Neural progenitor cell (in vitro differentiated cells): ENCODE measurements at regions not wholly inside any gene's neighbourhood (a gene's known extent, or its start where the extent isn't known, plus 50 kb on each side); places are given as distances from the start of the nearest gene placed in this dataset.
A peak's percentile ranks its signal among the peaks of the same experiment; 100 is the strongest.
"Not testable (repeated sequence)": the region's sequence is repeated elsewhere in the genome, so short reads cannot be mapped to it uniquely, and the experiment has no call there.

ENCODE experiments used
- DNase-seq: peaks from one replicate; pipeline ENCODE4 v3.0.0-alpha.2; 2016; ENCODE audit warnings: low spot score
- H2AFZ ChIP-seq: fragments of 200-600 bp; sonication (generic); replicated peaks from 2 replicates; pipeline ENCODE4 v1.6.1; 2016; ENCODE audit warnings: antibody characterized with exemption
- H3F3A ChIP-seq: fragments of 200-600 bp; sonication (generic); 2 replicates; pipeline ENCODE4 v1.6.1; 2016; ENCODE audit warnings: antibody characterized with exemption, low read depth
- H3K27ac ChIP-seq: fragments of 200-600 bp; sonication (generic); 2 replicates; pipeline ENCODE4 v1.5.1; 2016; ENCODE audit warnings: mild to moderate bottlenecking
- H3K27me3 ChIP-seq: fragments of 200-600 bp; sonication (generic); 2 replicates; pipeline ENCODE4 v1.6.1; 2016; ENCODE audit warnings: mild to moderate bottlenecking, moderate library complexity
- H3K36me3 ChIP-seq: fragments of 200-600 bp; sonication (generic); 2 replicates; pipeline ENCODE4 v1.5.1; 2016
- H3K4me1 ChIP-seq: fragments of 200-600 bp; sonication (generic); 2 replicates; pipeline ENCODE4 v1.6.1; 2016; ENCODE audit warnings: mixed run types
- H3K4me2 ChIP-seq: fragments of 200-600 bp; sonication (generic); 2 replicates; pipeline ENCODE4 v1.6.1; 2016
- H3K4me3 ChIP-seq: fragments of 200-600 bp; sonication (generic); 2 replicates; pipeline ENCODE4 v1.5.1; 2016
- H3K79me2 ChIP-seq: fragments of 200-600 bp; sonication (generic); 2 replicates; pipeline ENCODE4 v1.6.1; 2016; ENCODE audit warnings: low read depth
- H3K9ac ChIP-seq: fragments of 200-600 bp; sonication (generic); 2 replicates; pipeline ENCODE4 v1.6.1; 2016
- H3K9me3 ChIP-seq: fragments of 200-600 bp; sonication (generic); 2 replicates; pipeline ENCODE4 v1.5.1; 2016; ENCODE audit warnings: low read depth
- H4K20me1 ChIP-seq: fragments of 200-600 bp; sonication (generic); 2 replicates; pipeline ENCODE4 v1.6.1; 2016; ENCODE audit warnings: low read depth
- H3K27ac Mint-ChIP-seq: 3 replicates; pipeline ENCODE4 v1.8.0; 2021; ENCODE audit warnings: mixed read lengths
- H3K27me3 Mint-ChIP-seq: 2 replicates; pipeline ENCODE4 v1.8.0; 2022; ENCODE audit warnings: low read depth, mild to moderate bottlenecking, inconsistent platforms, moderate library complexity, mixed read lengths; ENCODE audit not compliant: insufficient read depth
- H3K36me3 Mint-ChIP-seq: 3 replicates; pipeline ENCODE4 v1.8.0; 2021; ENCODE audit warnings: mixed read lengths
- H3K4me1 Mint-ChIP-seq: 3 replicates; pipeline ENCODE4 v1.8.0; 2021; ENCODE audit warnings: mixed read lengths
- H3K4me3 Mint-ChIP-seq: 3 replicates; pipeline ENCODE4 v1.8.0; 2021; ENCODE audit warnings: mild to moderate bottlenecking, moderate library complexity, mixed read lengths
- H3K9me3 Mint-ChIP-seq: 3 replicates; pipeline ENCODE4 v1.8.0; 2020; ENCODE audit warnings: mixed read lengths
- EZH2 ChIP-seq: fragments of 200-600 bp; sonication (generic); IDR thresholded peaks from 2 replicates; pipeline ENCODE4 v1.6.1; 2017; ENCODE audit warnings: antibody characterized with exemption, mild to moderate bottlenecking, moderate library complexity
- EZH2phosphoT487 ChIP-seq: fragments of 200-600 bp; sonication (generic); IDR thresholded peaks from 2 replicates; pipeline ENCODE4 v1.6.1; 2017; ENCODE audit warnings: antibody characterized with exemption
- TF ChIP-seq, protein P1 (sequence below): fragments of 200-600 bp; sonication (generic); IDR thresholded peaks from 2 replicates; pipeline ENCODE4 v1.5.1; 2017; ENCODE audit warnings: antibody characterized with exemption, mild to moderate bottlenecking

DNA sequence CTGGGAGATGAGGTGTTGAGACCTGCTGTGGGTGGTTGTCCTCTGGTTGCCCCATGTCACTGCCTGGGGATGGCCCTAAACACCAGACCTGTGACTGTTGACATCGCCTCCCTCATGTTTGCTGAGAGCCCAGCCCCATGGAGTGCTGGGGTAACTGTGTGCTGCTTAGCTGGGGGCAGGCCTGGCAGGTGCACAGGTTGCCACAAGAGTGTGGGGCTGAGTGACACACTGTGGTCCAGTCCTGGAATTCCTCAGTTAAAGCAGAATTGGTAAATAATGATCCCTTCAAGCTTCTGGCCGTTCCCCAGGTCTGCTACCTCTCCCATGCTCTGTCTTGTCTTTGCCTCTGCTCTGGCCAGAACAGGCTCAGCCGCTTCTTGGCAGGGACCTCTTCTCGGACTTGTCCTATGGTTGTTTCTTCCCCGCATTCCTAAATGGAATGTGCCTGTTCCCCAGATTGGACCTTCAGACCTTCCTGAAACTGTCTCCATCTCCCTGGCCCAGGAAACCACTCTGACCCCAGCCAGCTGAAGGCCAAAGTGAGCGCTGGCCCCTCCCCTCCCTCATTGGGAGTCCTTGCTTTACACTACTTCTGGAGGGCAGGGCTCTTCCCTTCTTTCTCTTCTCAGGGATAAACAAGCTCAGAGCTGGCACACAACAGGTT is 61.2 kb upstream of the PITX1 start:
- Histone ChIP-seq H3K79me2 (no peaks in the 10 kb centered on the region), H3K36me3 (no peaks in the 10 kb centered on the region), H3K27me3 (peaks cover 19% of the 10 kb centered on the region), H3K9me3 (no peaks in the 10 kb centered on the region), H3K4me2 (peak overlapping the region; percentile 21), H3K9ac (no peak overlapping the region), H4K20me1 (no peaks in the 10 kb centered on the region), H2AFZ (no peak overlapping the region), H3K27ac (no peak overlapping the region), H3K4me3 (no peak overlapping the region), H3K4me1 (peaks cover 9% of the 10 kb centered on the region), H3F3A (peaks cover 4% of the 10 kb centered on the region)
- Mint-ChIP-seq H3K27me3 (peaks cover 16% of the 10 kb centered on the region), H3K4me3 (no peak overlapping the region), H3K9me3 (no peaks in the 10 kb centered on the region), H3K4me1 (no peaks in the 10 kb centered on the region), H3K36me3 (no peaks in the 10 kb centered on the region), H3K27ac (no peak overlapping the region)
- TF ChIP-seq, protein P1, sequence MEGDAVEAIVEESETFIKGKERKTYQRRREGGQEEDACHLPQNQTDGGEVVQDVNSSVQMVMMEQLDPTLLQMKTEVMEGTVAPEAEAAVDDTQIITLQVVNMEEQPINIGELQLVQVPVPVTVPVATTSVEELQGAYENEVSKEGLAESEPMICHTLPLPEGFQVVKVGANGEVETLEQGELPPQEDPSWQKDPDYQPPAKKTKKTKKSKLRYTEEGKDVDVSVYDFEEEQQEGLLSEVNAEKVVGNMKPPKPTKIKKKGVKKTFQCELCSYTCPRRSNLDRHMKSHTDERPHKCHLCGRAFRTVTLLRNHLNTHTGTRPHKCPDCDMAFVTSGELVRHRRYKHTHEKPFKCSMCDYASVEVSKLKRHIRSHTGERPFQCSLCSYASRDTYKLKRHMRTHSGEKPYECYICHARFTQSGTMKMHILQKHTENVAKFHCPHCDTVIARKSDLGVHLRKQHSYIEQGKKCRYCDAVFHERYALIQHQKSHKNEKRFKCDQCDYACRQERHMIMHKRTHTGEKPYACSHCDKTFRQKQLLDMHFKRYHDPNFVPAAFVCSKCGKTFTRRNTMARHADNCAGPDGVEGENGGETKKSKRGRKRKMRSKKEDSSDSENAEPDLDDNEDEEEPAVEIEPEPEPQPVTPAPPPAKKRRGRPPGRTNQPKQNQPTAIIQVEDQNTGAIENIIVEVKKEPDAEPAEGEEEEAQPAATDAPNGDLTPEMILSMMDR, result no peak
- no peak for TF ChIP-seq EZH2phosphoT487
- TF ChIP-seq EZH2, result no peak
- no peak for DNase-seq

DNA sequence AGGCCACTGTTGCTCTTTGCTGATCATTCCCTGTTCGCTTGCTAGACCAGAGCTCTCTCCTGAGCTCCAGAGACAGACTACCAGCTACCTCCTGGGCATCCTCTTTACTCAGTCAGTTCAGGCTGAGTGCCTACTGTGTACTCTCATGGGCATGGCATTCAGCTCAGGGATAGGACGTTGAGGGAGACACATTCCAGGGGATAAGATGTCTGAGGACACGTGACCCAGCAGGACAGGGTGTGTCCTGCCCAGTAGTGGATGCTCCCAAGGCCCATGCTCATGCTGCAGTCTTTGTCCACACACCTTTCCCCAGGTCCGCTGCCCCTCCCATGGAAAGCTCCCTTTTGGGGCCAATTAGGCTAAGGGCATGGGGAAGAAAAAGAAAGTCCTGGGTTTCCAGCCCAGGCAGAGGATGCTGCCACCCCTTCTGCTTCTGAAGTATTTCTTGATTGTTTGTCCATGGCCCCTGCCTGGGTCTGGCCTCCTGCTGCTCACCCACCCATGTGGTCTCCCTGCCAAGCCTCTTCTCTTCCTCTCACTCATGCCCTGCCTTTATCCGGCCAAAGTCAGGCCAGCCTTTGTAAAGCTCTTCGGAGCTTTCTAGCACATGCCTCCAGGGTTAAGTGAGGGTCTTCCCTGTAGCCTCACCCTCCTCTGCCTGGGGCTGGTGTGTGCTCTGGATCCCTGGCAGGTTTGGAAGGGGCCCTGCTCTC is 60.5 kb upstream of the PITX1 start:
- Mint-ChIP-seq H3K27ac (no peak overlapping the region), H3K4me3 (no peak overlapping the region), H3K9me3 (no peaks in the 10 kb centered on the region), H3K36me3 (no peaks in the 10 kb centered on the region), H3K4me1 (no peaks in the 10 kb centered on the region), H3K27me3 (peaks cover 16% of the 10 kb centered on the region)
- Histone ChIP-seq H4K20me1 (no peaks in the 10 kb centered on the region), H3K9me3 (no peaks in the 10 kb centered on the region), H3K27ac (no peak overlapping the region), H3K4me1 (peaks cover 9% of the 10 kb centered on the region), H3F3A (peaks cover 4% of the 10 kb centered on the region), H3K79me2 (no peaks in the 10 kb centered on the region), H3K4me3 (no peak overlapping the region), H2AFZ (no peak overlapping the region), H3K9ac (no peak overlapping the region), H3K36me3 (no peaks in the 10 kb centered on the region), H3K27me3 (peaks cover 25% of the 10 kb centered on the region), H3K4me2 (no peak overlapping the region)
- no peak for TF ChIP-seq EZH2
- no peak for TF ChIP-seq EZH2phosphoT487
- TF ChIP-seq, protein P1, result no peak
- DNase-seq, result no peak

DNA sequence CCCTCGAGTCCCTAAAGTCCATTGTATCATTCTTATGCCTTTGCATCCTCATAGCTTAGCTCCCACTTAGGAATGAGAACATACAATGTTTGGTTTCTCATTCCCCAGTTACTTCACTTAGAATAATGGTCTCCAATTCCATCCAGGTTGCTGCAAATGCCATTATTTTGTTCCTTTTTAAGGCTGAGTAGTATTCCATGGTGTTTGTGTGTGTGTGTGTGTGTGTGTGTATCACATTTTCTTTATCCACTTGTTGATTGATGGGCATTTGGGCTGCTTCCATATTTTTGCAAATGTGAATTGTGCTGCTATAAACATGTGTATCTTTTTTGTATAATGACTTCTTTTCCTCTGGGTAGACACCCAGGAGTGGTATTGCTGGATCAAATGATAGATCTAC is 59.5 kb upstream of the PITX1 start:
- H3K27me3 Mint-ChIP-seq, result peaks cover 14% of the 10 kb centered on the region

DNA sequence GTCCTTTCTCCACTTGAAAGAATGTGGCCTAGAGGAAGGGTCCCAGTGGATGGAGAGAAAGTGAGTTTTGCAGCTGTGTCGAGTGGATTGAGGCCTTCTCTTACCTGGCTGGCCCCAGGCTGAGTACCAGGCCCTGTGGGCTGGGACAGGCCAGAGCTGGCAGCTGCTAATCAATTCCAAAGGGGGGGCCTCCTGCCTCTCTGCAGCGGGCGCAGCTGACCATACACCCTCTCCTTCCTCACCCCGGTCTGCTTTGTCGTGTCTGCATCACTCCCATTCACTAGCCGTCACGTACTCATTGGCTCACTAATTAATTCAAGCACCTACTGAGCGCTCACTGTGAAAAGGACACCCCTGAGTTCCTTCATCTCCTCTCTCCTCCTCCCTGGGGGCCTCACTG is 58.4 kb upstream of the PITX1 start:
- H3K27ac ChIP-seq, result no peak overlapping the region
- TF ChIP-seq EZH2phosphoT487 (no peak), EZH2 (no peak)
- TF ChIP-seq, protein P1, result no peak
- H3K36me3 ChIP-seq, result no peaks in the 10 kb centered on the region
- Mint-ChIP-seq H3K36me3 (no peaks in the 10 kb centered on the region), H3K9me3 (no peaks in the 10 kb centered on the region), H3K4me3 (no peak overlapping the region), H3K4me1 (no peaks in the 10 kb centered on the region), H3K27ac (no peak overlapping the region), H3K27me3 (peaks cover 15% of the 10 kb centered on the region)
- H3K79me2 ChIP-seq, result no peaks in the 10 kb centered on the region
- no peak overlapping the region for H3K4me2 ChIP-seq
- peaks cover 9% of the 10 kb centered on the region for H3K4me1 ChIP-seq
- peaks cover 4% of the 10 kb centered on the region for H3F3A ChIP-seq
- no peak overlapping the region for H3K9ac ChIP-seq
- no peaks in the 10 kb centered on the region for H4K20me1 ChIP-seq
- peaks cover 46% of the 10 kb centered on the region for H3K27me3 ChIP-seq
- H3K4me3 ChIP-seq, result no peak overlapping the region
- DNase-seq, result peak; percentile 64
- no peaks in the 10 kb centered on the region for H3K9me3 ChIP-seq
- H2AFZ ChIP-seq, result no peak overlapping the region

More for the DNA sequence above, 59.5 kb upstream of the PITX1 start:
- H3K27ac Mint-ChIP-seq, H4K20me1 ChIP-seq, H3K9me3 Mint-ChIP-seq, H3K4me1 Mint-ChIP-seq, H3K4me2 ChIP-seq, H3K4me3 ChIP-seq, H3K36me3 Mint-ChIP-seq, H3K4me1 ChIP-seq, H3K9me3 ChIP-seq, H3K27ac ChIP-seq, H3K4me3 Mint-ChIP-seq, H3F3A ChIP-seq, H3K9ac ChIP-seq, H2AFZ ChIP-seq, H3K79me2 ChIP-seq, H3K36me3 ChIP-seq, DNase-seq: not testable (repeated sequence)
- H3K27me3 ChIP-seq, result peaks cover 36% of the 10 kb centered on the region
